BE2C (cell line): ENCODE measurements at regions not wholly inside any gene's neighbourhood (a gene's known extent, or its start where the extent isn't known, plus 50 kb on each side); places are given as distances from the start of the nearest gene placed in this dataset.

Experiments used
- DNase-seq: peaks from one replicate; pipeline ENCODE4 v3.0.0-alpha.2; 2020
- H3K27me3 ChIP-seq: fragments of 250-450 bp; sonication (Bioruptor Pico); 2 replicates; pipeline ENCODE4 v1.5.1; 2020; ENCODE audit warnings: mild to moderate bottlenecking
- H3K36me3 ChIP-seq: fragments of 250-450 bp; sonication (Bioruptor Pico); 2 replicates; pipeline ENCODE4 v1.5.1; 2020; ENCODE audit warnings: mild to moderate bottlenecking
- H3K4me1 ChIP-seq: fragments of 250-450 bp; sonication (Bioruptor Pico); 2 replicates; pipeline ENCODE4 v1.5.1; 2020
- H3K4me3 ChIP-seq: 2 replicates; pipeline ENCODE4 v1.5.1; 2011; ENCODE audit warnings: low read depth, low read length
- H3K9me3 ChIP-seq: fragments of 250-450 bp; sonication (Bioruptor Pico); 2 replicates; pipeline ENCODE4 v1.5.1; 2020
- TF ChIP-seq, protein P1 (sequence below): IDR thresholded peaks from 2 replicates; pipeline ENCODE4 v1.5.1; 2012; ENCODE audit warnings: mild to moderate bottlenecking, low read depth, low read length

GRCh38 chr2:41441958-41442357 lies 605.9 kb upstream of the PKDCC start:
- Histone ChIP-seq H3K9me3 (no peaks in the 10 kb centered on the region), H3K4me3 (no peak overlapping the region), H3K27me3 (peaks cover 4% of the 10 kb centered on the region), H3K36me3 (no peaks in the 10 kb centered on the region), H3K4me1 (no peaks in the 10 kb centered on the region)
- TF ChIP-seq, protein P1, sequence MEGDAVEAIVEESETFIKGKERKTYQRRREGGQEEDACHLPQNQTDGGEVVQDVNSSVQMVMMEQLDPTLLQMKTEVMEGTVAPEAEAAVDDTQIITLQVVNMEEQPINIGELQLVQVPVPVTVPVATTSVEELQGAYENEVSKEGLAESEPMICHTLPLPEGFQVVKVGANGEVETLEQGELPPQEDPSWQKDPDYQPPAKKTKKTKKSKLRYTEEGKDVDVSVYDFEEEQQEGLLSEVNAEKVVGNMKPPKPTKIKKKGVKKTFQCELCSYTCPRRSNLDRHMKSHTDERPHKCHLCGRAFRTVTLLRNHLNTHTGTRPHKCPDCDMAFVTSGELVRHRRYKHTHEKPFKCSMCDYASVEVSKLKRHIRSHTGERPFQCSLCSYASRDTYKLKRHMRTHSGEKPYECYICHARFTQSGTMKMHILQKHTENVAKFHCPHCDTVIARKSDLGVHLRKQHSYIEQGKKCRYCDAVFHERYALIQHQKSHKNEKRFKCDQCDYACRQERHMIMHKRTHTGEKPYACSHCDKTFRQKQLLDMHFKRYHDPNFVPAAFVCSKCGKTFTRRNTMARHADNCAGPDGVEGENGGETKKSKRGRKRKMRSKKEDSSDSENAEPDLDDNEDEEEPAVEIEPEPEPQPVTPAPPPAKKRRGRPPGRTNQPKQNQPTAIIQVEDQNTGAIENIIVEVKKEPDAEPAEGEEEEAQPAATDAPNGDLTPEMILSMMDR: no peak
- DNase-seq: no peak

DNA sequence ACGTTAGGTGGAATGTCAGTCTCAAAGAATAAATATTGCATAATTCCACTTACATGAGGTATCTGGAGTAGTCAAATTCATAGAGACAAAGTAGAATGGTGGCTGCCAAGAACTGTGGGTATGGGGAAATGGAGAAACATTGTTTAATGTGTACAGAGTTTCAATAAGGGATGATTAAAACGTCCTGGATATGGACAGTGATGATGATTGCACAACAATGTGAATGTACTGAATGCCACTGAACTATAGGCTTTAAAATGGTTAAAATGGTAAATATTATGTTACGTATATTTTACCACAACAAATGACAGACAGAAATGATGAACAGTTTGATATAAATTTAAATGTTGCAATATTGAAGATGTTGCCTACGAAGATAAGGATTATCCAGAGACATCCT lies 602.0 kb upstream of the PKDCC start:
- DNase-seq: no peak
- H3K4me3 ChIP-seq: no peak overlapping the region
- H3K9me3 ChIP-seq: no peaks in the 10 kb centered on the region
- TF ChIP-seq, protein P1: no peak
- H3K4me1 ChIP-seq: no peaks in the 10 kb centered on the region
- no peaks in the 10 kb centered on the region for H3K36me3 ChIP-seq
- no peaks in the 10 kb centered on the region; the same call in 1 of the 2 replicates for H3K27me3 ChIP-seq

DNA sequence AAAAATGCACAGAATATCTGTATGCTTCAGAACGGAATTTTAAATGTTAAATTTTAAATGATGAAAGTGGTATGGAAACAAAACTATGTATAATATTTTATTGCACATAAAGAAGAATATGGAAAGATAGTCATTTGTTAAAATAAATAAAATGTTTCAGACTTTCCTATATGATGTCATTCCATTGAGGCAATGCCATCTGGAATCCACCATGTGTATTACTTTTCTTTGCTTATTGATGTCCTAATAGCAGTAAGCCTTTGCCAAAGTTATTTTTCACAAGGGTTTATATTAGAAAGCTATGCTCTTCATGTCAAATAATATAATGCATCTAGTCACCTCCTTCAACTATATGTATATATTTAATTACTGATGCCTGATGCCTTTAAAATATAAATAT lies 601.6 kb upstream of the PKDCC start:
- no peaks in the 10 kb centered on the region for H3K4me1 ChIP-seq
- no peaks in the 10 kb centered on the region for H3K9me3 ChIP-seq
- no peak overlapping the region for H3K4me3 ChIP-seq
- TF ChIP-seq, protein P1: no peak
- no peak for DNase-seq
- no peaks in the 10 kb centered on the region for H3K27me3 ChIP-seq
- no peaks in the 10 kb centered on the region for H3K36me3 ChIP-seq

DNA sequence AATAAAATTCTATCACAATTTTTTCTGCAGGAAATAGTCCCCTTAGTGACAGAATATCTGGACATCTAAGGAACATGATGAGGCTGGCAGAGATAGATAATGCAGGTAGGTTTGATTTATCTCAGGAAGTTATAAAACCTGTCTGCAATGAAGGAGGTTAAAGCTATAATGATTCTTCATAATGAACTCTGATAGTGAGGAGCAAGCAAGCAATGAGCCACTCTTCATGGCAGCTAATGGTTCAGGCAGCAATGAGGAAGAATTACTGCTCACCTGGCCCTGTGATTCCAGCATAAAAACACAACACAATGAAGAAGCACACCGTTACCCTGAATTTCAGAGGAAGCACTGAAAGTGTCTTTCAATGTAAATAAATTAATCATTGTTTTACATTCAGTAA lies 599.6 kb upstream of the PKDCC start:
- no peaks in the 10 kb centered on the region for H3K4me1 ChIP-seq
- H3K9me3 ChIP-seq: no peaks in the 10 kb centered on the region
- H3K27me3 ChIP-seq: no peaks in the 10 kb centered on the region
- H3K4me3 ChIP-seq: no peak overlapping the region
- TF ChIP-seq, protein P1: no peak
- no peaks in the 10 kb centered on the region for H3K36me3 ChIP-seq
- DNase-seq: no peak

GRCh38 chr2:41457026-41457425 lies 590.8 kb upstream of the PKDCC start:
- H3K27me3 ChIP-seq: no peaks in the 10 kb centered on the region; the same call in 1 of the 2 replicates

GRCh38 chr2:41460661-41461060 lies 587.2 kb upstream of the PKDCC start:
- H3K27me3 ChIP-seq: no peaks in the 10 kb centered on the region; the same call in 1 of the 2 replicates
- no peaks in the 10 kb centered on the region for H3K36me3 ChIP-seq
- TF ChIP-seq, protein P1: no peak
- no peak overlapping the region for H3K4me3 ChIP-seq
- DNase-seq: no peak
- no peaks in the 10 kb centered on the region for H3K4me1 ChIP-seq
- no peaks in the 10 kb centered on the region for H3K9me3 ChIP-seq

More at GRCh38 chr2:41457026-41457425, 590.8 kb upstream of the PKDCC start:
- Histone ChIP-seq H3K9me3 (no peaks in the 10 kb centered on the region), H3K4me1 (no peaks in the 10 kb centered on the region), H3K4me3 (no peak overlapping the region), H3K36me3 (no peaks in the 10 kb centered on the region)
- no peak for DNase-seq
- TF ChIP-seq, protein P1: no peak
